Bone marrow (tissue), 2 donors: ENCODE measurements at regions not wholly inside any gene's neighbourhood (a gene's known extent, or its start where the extent isn't known, plus 50 kb on each side); places are given as distances from the start of the nearest gene placed in this dataset.

Experiments used
- DNase-seq, 2 donors: peaks; one replicate each; lab custom pipeline; 2025; lab: John Stamatoyannopoulos, UW

- no peak for DNase-seq
Observed at GRCh38 chr6:14789996-14790395, 455.9 kb upstream of the JARID2 start.

DNA sequence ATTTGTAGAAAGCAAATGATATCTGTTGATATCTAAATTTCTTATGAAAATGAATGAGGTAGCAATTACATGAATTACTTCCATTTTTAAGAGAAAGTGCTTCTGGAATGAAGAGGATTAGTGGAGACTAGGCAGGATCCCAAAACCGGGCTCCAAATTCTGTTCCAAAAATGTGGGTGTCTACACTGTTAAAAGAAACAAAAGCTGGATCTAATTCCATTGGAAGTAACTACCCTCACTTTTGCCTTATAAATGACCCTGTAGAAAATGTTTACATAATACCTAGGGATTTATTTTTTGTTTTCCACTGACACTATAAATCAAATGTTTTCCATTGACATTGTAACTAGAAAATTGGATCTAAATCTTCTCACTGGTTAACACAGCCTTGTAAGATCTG is 454.9 kb upstream of the JARID2 start:
- DNase-seq, result no peak

GRCh38 chr6:14791526-14791925 is 454.3 kb upstream of the JARID2 start:
- no peak for DNase-seq

DNA sequence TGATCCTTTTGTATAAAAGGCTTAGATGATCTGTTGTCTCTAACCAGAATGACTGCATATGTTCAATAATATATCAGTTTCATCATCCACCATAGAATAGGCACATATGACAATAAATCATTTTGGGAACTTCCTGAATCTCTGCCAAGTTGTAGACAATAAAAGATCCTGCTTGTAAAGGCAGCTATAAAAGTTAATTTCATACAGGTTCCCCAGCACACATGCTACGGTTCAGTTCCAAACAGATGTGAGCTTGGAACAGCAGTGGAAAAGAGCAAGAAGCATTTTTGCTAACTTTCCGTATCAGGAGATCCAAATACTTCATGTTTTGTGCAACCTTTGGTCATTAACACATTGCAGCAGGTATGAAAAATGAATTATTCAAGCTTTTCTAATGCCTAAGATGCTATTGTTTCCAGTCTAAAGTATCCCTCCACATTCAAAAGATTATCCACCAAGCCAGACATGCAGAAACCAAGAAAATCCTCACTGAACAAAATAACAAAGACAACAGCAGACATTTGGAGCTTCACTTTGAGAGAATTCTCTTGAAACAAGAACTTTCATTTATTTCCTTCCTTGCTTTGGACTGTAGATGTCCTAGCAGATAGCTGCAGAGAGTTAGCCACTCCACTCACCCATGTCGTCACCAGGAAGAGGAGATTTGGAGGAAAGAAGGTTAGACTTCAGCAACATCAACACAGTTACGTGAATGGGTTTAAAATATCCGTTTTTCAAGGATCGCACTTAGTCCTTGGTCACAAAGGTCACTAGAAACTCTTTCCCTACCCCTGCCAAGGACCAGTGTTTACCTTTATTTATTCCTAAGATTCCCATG is 453.5 kb upstream of the JARID2 start:
- DNase-seq, result peak in 1 of 2 donors; percentile 13

GRCh38 chr6:14795451-14795850 is 450.4 kb upstream of the JARID2 start:
- no peak for DNase-seq

DNA sequence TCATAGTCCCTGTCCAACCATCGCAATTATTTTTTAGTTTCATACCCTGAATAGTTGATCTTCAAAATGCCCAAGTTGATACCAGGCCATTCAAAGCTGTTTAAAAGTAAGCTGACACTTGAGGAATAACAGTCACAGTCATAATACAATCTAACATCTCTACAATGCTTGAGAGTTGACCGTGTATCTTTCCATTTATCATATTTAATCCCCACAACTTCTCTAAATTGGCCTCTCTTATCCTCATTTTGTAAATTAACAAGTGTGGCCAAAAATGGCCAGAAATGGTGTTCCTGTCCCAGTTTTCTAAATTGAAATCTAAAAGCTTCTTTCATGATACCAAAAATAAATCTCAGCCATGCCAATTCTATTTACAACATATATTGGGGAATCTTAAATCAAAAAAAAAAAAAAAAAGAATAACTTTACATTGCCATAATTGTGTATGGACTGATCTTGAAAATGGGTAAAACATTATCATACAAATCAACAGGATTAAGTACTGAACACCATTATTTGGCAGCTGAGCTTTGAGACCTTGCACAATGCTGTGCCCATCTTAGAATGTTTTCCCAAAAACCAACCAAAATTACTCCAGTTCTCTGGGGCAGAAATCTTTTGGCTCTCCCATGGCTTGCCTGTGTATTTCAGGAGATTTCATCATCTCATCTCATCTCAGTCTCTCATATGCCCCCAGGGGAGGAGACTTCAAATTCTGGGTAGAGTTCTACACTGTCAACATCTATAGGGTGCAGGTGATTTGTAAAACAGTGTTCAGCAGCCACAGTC is 448.7 kb upstream of the JARID2 start:
- no peak for DNase-seq

- DNase-seq, result no peak
Observed at GRCh38 chr6:14797875-14798593, 447.8 kb upstream of the JARID2 start.

DNA sequence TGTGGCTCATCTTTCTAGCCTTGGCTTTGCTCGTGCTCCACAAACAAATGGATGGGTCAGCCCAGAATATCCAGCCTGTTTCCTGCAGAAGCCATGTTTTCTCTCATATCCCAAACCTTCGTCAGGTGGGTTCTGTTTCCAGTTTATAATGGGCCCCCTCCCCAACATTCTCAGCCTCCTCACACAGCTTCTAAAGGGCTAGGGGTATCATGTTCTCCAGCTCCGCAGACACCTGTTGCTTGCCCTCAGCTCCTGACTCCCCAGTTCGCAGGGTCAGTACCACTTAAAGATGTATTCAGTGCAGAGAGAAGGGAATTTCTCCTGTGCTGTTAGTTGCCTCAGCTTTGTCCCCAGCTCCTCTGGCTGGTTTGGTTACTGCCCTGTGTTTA is 447.3 kb upstream of the JARID2 start:
- no peak for DNase-seq

DNA sequence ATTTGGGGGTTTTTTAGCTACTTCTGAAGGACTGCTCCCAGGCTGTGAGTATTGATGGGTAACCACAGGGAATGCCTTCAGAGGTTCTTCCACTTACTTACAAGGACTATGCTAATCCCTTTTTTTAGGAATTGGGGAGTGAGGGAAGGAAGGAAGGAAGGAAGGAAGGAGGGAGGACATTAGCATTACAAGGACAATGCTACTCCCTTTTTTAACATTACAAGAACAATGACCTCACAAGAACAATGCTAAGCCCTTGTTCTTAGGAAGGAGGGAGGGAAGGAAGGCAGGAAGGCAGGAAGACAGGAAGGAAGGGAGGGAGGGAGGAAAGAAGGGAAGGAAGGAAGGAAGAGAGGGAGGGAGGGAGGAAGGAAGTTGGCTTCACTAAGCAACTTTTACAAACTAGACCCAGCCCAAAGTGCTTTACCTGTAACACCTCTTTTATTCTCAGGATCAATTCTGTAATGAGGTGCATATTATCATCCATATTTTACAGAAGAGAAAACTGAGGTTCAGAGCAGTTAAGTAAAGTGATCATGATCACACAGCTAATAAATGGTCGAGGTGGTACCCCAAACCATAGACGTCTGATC is 446.8 kb upstream of the JARID2 start:
- no peak for DNase-seq

GRCh38 chr6:14799928-14800327 is 445.9 kb upstream of the JARID2 start:
- DNase-seq, result peak in 1 of 2 donors; percentile 5

DNA sequence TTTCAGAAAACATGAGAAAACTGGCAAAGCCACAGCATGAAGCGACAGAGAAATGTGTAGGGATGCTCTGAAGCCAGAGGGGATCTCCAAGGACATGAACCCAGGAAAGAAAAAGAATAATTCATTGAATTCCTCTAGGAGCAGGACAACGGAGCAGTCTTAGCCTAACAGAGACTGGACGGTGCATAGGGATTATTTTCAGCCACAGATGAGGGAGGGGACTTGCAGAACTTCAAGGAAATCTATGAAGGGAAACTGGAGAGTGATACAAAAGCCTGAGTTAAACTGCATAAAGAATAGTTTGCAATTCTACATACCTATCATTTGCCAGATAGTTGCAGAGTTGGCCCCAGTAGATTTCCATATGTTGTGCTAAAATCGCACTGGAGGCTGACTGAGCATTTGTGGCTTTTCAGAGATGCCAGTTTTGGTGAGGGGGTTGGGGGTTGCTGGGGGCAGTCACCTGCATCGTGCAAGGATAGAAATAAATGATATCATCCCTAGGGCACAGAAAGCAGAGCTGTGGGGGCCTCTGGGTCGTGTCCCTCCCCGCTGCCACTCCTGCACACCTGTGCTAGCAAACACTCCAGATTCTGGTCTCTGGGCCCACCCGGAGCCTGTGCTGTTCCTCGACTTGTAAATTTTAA is 443.2 kb upstream of the JARID2 start:
- DNase-seq, result no peak

DNA sequence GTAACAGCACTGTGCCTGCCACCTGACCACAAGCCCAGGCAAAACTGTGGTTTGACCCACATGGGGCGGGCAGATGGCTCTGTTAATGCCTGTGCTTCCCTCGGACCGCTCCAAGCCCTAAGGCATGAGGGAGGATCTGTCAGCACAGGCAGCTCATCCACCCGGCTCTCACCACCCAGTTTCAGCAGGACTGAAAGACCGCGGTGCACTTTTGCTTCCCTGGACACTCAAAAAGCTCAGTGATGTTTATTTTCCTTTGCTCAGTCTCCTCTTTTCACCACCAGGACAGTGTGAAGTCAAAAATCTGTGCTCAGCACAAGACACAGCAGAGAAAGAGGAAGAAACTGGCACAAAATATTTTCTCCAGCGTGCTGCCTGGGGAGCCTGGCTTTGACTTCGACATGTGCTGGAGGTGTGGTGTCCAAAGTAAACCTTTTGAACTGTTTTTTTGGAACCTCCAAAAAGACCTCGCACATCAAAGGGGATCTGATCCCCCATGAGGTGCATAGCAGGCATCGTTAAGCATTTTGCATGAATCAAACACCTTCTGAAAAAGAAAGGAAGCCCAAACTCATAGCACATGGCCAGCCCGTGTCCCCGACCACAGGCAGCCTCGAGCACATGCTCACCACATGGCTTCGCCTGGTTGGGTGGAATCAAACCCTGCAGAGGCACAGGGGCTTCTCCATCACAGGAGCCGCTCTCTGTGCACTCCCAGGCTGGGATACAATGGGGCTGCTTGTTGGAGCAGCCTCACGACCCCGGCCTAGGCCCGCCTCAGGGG is 441.7 kb upstream of the JARID2 start:
- DNase-seq, result no peak

DNA sequence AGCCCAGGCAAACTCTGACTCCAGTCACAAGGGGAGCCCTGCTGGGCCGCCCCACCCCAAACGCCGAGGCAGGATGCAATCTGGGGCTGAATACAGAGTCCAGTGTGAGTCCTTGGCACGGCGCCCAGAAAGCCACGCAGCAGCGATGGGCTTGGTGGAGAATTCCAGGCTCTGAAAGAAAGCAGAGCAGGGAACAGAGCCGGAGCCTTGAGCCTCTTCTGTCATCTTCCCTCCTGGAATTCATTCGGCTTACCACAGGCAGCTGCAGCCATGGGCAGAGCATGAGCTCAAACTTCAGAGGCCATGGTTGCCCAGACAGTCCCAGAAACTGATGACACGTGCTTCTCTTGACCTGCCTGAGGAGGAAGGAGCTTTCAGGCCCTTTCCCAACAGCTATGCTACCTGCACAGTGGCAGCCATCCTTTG is 441.1 kb upstream of the JARID2 start:
- no peak for DNase-seq

DNA sequence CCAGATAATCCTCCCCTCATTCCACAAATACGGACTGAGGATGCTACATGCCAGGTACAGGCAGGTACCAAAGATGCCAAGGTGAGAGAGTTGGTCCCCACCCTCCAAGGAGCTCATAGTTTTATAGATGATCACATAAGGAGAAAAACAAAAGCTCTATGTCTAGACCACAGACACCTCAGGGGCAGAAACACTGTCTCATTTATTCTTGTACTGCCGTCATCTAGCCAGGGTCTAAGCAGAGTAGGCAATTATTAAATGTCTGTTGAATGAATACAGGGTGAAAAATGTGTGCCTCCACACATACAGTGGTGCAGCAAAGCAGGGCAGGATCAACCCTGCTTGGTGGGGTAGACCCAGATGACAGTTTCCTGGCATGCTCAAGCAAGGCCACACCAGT is 439.8 kb upstream of the JARID2 start:
- no peak for DNase-seq

- no peak for DNase-seq
Observed at GRCh38 chr6:14807130-14807529, 438.7 kb upstream of the JARID2 start.

DNA sequence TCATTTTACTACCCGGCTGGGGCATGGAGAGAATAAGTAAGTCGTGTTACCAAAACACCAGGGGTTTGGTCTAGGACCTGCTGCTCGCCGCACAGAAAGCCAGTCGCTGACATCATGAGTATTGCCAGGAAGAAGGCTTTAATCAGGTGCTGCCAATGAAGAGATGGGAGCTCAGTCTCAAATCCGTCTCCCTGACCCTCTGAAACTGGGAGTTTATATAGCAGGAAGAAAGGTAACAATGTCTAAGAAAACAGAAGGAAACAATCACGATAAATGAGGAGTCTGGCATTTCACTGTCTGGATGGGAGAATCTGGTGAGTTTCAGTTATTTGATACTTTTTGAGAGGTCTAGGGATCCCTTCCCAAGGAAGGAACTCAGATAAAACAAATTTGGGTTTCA is 437.9 kb upstream of the JARID2 start:
- DNase-seq, result no peak

DNA sequence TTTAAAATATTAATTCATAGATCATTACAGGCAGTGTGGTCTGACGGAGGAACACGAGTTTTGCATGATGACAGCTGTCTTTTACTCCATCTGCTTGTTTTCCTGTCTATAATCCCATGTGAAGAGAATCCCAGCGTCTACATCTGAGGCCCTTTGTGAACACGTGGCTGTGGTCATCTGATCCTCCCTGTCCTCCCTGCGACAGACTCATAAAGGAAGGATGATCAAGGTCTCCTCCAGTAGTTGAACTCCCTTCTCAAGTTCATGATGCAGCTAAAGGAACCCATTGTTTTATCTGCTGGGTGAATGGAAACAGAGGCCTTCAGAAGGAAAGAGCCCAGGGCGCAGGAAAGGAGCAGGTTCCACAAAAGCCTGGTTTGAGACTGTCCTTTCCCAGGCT is 435.8 kb upstream of the JARID2 start:
- no peak for DNase-seq

DNA sequence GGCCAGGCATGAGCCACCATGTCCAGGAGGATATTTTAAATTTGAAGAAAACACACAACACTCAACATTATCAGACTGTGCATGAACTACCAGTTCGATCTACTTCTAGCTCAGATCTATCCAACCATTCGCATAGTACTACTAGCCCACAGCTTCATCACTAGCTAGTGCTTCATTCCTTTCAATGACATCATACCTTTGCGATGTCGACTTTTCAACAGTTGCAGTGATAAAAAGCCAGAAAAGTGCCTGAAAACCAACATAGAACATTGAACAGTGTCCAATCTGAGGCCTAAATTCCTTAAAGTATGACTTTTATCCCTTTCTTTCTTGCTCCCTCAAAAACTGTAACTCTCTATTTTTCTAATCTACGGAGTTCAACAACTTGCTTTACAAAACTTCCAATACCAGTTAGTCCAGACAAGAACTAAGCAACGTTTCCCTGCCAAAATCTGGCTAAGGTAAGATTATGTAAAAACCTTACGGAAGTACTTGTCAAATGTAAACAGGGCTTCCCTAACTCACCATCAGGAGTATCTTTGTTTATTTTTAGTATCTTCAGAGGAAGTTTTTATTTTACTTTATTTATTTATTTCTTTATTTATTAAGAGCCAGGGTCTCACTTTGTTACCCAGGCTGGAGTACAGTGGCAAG is 434.0 kb upstream of the JARID2 start:
- no peak for DNase-seq

DNA sequence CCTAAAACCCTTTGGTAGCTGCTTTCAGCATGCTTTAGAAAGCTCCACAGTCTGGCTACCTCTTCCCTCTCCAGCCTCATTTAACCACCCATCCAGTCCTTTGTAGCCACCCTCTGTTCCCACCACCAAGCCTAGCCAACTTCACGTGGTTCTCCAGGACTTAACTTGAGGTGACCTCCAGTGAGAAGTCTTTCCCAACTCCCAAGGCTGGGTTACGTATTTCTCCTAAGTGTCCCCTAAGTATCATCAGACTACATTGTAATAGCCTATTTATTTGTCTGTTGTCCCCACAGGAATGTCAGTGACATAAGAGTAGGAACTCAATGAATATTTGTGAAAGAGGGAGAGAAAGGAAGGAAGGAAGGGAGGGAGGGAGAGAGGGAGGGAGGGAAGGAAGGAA is 431.9 kb upstream of the JARID2 start:
- no peak for DNase-seq

DNA sequence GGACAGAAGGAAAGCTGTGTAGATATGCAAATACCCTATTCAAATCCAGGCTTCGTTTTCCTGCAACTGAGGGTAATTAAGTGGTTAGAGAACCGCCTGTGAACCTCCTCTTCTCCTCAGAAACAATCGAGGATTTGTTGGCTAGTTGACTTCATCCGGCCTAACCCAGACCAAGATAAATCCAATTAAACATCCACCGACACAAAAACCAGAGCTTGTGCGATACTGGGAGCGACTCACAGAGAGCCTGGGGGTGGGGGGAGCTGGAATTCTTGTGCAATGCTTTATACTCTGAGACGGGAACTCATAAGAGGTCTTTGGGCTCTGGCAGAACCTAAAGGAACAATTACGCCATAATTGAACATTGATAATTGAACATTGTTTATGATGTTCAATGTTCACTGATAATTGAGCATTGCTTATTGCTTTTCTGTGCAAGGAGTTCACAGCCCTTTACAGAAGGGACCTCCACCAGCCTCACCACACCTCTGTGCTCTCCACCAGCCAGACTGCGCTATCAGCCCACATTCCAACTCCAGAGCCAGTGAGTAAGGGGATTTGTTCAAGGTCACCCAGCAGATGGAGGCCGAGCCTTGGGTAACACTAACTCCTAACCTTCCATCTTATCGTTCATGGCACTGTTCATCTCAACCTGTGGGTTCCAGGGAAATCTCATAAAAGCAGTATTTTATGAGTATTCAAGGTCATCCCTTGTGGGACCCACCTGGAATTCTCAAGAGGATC is 429.6 kb upstream of the JARID2 start:
- DNase-seq, result no peak
